Fibroblast of mammary gland (primary cell): ENCODE measurements at regions not wholly inside any gene's neighbourhood (a gene's known extent, or its start where the extent isn't known, plus 50 kb on each side); places are given as distances from the start of the nearest gene placed in this dataset.

Source experiments
- DNase-seq: peaks from one replicate; pipeline ENCODE4 v3.0.0-alpha.2; 2010; ENCODE audit warnings: low read depth
- H3K4me3 ChIP-seq: 2 replicates; pipeline ENCODE4 v1.5.1; 2011; ENCODE audit warnings: low read depth, mild to moderate bottlenecking, low read length, moderate library complexity; ENCODE audit not compliant: control insufficient read depth
- TF ChIP-seq, protein P1 (sequence below): conservative IDR thresholded peaks from 2 replicates; pipeline ENCODE4 v1.5.1; 2011; ENCODE audit warnings: low read depth, low read length, inconsistent platforms; ENCODE audit not compliant: control insufficient read depth, insufficient read depth

DNA sequence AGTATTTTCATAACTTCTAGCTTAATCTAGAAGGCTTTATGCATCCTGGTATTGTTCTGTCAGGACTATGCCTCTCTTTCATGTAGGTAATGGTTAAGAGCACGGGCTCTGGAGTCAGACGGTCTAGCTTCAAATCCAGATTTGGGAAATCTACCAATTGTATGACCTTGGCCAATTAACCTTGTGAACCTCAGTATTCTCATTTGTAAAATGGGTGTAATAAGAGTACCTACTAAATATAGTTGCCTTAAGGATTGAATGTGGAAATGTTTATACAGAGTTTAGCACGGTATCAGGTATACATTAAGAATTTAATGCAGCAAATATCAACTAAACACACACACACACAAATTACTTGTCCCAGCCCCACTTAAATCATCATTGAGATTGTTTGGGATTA lies 97.3 kb upstream of the RAB3GAP2 start:
- H3K4me3 ChIP-seq, result no peak overlapping the region
- TF ChIP-seq, protein P1, sequence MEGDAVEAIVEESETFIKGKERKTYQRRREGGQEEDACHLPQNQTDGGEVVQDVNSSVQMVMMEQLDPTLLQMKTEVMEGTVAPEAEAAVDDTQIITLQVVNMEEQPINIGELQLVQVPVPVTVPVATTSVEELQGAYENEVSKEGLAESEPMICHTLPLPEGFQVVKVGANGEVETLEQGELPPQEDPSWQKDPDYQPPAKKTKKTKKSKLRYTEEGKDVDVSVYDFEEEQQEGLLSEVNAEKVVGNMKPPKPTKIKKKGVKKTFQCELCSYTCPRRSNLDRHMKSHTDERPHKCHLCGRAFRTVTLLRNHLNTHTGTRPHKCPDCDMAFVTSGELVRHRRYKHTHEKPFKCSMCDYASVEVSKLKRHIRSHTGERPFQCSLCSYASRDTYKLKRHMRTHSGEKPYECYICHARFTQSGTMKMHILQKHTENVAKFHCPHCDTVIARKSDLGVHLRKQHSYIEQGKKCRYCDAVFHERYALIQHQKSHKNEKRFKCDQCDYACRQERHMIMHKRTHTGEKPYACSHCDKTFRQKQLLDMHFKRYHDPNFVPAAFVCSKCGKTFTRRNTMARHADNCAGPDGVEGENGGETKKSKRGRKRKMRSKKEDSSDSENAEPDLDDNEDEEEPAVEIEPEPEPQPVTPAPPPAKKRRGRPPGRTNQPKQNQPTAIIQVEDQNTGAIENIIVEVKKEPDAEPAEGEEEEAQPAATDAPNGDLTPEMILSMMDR, result no peak
- DNase-seq, result no peak

DNA sequence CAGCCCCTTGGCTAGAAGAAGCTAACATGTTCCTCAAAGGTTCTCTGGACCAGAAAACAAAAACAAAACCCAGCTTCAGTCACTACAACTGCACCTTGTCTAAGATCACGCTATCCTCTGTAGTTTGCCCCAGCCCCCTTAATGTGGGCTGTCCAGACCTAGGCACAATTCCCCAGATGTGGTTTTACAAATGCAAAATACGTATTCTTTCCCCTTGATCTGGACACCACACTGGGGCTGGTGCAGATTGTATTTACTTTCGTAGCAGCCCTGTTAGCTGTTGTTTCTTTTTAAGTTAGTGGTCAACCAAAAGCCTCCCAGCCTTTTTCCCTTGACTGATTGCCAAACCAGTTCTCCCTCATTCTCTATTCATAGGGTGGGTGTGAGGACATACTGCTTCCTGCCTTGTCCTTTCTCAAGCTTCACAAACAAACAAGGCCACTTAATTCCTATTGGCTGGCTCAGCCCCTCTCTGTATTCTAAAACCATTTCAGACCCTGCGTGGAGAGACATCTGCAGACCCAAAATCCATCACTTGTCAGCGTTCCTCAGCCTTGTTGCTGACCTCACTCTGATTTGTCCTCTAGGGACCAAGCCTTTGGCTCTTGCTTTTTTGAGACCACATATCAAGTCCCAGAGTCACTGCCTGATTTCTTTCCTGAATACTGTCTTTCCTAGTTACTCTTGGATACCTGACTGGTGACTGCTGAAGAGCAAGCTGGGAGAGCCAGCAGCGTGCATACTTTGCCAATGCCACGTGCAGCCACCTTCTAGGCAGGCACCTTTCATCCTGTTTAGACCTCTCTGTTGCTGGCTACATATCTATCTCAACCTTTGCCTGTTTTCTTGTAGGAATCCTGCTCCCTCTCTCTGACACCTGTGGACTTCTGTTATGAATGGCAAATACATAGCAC lies 96.4 kb upstream of the RAB3GAP2 start:
- DNase-seq, result peak; percentile 83
- H3K4me3 ChIP-seq, result no peak overlapping the region
- TF ChIP-seq, protein P1, result no peak

DNA sequence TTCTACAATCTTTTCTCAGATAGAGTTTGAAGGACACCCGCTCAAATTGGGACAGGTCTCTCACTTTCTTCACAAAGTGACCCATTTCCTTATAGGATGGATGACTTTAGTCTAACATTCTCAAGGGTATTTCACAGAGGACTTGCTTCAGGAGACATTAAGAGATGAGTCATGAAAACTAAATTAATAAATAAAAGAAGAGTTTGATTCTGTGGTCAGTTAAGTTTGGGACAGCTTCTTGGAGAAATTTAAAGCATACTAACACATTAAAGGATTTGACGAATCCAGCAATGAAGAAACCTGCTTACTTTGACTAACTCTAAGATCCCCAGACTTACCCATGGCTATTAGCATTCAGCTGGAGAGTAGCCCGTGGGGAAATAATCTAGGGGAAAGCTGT lies 95.6 kb upstream of the RAB3GAP2 start:
- TF ChIP-seq, protein P1, result no peak
- peak; percentile 51 for DNase-seq
- no peak overlapping the region for H3K4me3 ChIP-seq

DNA sequence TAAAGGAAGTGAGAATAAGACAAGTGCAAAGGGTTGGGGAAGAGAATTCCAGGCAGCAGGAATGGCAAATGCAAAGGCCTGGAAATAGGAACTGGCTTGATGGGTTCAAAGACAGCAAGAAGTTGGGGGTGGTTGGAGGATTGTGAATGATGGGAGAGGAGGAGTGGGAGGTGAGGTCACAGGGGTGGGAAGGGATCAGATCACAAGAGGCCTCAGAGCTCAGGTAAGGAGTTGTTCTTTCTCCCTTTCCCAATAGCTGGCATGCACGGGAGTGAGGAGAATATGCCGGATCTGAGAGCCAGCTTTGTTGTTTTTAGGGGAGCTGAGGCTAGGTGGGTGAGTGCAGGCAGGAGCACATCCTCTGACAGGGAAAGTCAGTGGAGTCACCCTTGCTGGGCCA lies 94.0 kb upstream of the RAB3GAP2 start:
- no peak overlapping the region for H3K4me3 ChIP-seq

DNA sequence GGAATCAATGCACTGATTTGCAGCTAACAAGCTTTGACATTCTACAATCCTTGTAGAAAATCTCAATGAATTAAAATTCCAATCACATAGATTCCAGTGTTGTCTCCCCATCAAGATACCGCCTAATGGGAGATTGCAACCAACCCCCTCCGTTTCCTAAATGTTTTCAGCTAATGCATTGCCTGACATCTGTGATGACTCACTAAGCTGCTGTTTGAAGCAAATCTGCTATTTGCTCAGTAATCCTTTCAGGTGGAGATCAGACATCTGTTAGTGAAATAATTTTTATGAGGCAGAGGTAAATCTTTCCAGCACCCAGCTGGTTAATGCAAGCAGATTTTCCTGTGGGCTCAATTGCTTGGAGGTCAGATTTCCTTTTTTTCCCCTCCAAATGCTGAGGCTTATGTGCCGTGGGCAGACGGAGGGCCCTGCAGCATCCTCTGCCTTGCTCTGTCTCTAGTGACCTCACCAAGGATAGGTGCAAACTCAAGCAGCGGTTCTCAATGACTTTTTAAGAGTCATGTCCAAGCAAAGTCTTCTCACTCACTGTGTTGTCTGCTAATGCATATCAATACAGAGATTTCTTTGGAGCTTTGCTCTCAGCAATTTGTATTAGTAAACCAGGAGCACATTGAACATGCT lies 91.1 kb upstream of the RAB3GAP2 start:
- DNase-seq, result peak; percentile 40
- TF ChIP-seq, protein P1, result no peak
- H3K4me3 ChIP-seq, result no peak overlapping the region

More for the DNA sequence above, 94.0 kb upstream of the RAB3GAP2 start:
- DNase-seq, result no peak
- TF ChIP-seq, protein P1, result no peak

DNA sequence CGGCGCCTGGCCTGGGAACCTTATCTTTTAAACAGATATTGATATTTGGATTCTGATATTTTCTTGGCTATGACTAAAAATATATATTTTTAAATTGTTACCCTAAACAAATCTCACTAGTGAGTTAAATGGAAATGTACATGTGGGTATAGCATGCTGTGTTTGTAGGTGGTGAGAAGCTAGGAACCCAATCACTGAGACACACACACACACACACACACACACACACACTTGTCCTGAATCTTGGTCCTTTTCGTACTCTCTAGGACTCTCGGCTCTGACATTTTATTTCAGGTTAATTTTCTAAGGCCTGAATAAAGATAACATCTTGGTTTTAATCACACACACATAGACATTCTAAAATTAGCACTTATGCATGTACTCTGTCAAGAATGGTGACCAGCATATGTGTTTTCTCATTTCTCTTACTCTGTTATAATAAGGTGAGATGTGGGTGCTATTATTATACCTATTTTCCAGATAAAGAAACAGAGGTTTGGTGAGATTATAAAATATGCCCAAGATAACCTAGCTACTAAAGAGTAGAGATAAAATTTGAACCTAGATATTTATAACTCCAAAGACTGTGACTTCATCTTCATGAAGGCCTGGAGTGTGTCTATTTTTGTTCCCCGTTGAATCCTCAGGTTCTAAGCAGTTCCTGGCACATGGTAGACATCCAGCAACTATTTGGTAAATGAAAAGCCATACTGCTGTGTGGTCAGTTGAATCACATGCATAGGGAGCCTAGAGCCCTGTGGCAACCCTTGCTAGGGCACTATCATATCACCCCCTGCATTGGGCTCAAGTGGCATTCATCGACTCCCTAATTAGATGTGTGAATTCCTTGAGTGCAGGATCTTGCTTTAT lies 85.0 kb upstream of the RAB3GAP2 start:
- H3K4me3 ChIP-seq, result no peak overlapping the region
- no peak for DNase-seq
- TF ChIP-seq, protein P1, result no peak
